Astrocyte (in vitro differentiated cells and primary cell): ENCODE measurements at regions not wholly inside any gene's neighbourhood (a gene's known extent, or its start where the extent isn't known, plus 50 kb on each side); places are given as distances from the start of the nearest gene placed in this dataset.

Experiments
- CTCF ChIP-seq: IDR thresholded peaks from 2 replicates; pipeline ENCODE4 v1.5.1; 2011; ENCODE audit warnings: low read depth, mild to moderate bottlenecking, inconsistent platforms, low read length, moderate library complexity; ENCODE audit not compliant: insufficient read depth
- EZH2 ChIP-seq: IDR thresholded peaks from 2 replicates; pipeline ENCODE4 v1.6.1; 2012; ENCODE audit warnings: mild to moderate bottlenecking, low read length, inconsistent platforms; ENCODE audit not compliant: insufficient read depth

GRCh38 chr16:63422715-63423114, 1386.5 kb upstream of the CDH8 start:
- TF ChIP-seq CTCF (no peak), EZH2 (no peak)
